DOHH2 (cell line): ENCODE measurements at regions not wholly inside any gene's neighbourhood (a gene's known extent, or its start where the extent isn't known, plus 50 kb on each side); places are given as distances from the start of the nearest gene placed in this dataset.

Experiments used
- H3F3A ChIP-seq: fragments of 200-600 bp; sonication (generic), shearing (Covaris generic); 2 replicates; pipeline ENCODE4 v1.6.0; 2016; ENCODE audit warnings: antibody characterized with exemption, mild to moderate bottlenecking; ENCODE audit not compliant: control insufficient read depth, insufficient read depth
- H3K27ac ChIP-seq: fragments of 200-600 bp; sonication (generic); 2 replicates; pipeline ENCODE4 v1.5.1; 2014; ENCODE audit warnings: low read depth, mild to moderate bottlenecking, low read length, moderate library complexity
- H3K27me3 ChIP-seq: fragments of 200-600 bp; sonication (generic); 2 replicates; pipeline ENCODE4 v1.6.1; 2014; ENCODE audit warnings: mild to moderate bottlenecking, low read length, mixed read lengths; ENCODE audit not compliant: control insufficient read depth
- H3K36me3 ChIP-seq: fragments of 200-600 bp; sonication (generic); 2 replicates; pipeline ENCODE4 v1.6.1; 2014; ENCODE audit warnings: mild to moderate bottlenecking, low read length, moderate library complexity, mixed read lengths; ENCODE audit not compliant: control insufficient read depth
- H3K4me1 ChIP-seq: fragments of 200-600 bp; sonication (generic); 2 replicates; pipeline ENCODE4 v1.6.1; 2014; ENCODE audit warnings: mild to moderate bottlenecking, low read length, mixed read lengths; ENCODE audit not compliant: control insufficient read depth
- H3K4me2 ChIP-seq: fragments of 200-600 bp; sonication (generic); 2 replicates; pipeline ENCODE4 v1.6.0; 2014; ENCODE audit warnings: mild to moderate bottlenecking, low read length, moderate library complexity
- H3K4me3 ChIP-seq: fragments of 200-600 bp; sonication (generic); 2 replicates; pipeline ENCODE4 v1.5.1; 2014; ENCODE audit warnings: mild to moderate bottlenecking, low read length, mixed read lengths
- H3K79me2 ChIP-seq: fragments of 200-600 bp; sonication (generic); 2 replicates; pipeline ENCODE4 v1.6.1; 2014; ENCODE audit warnings: mild to moderate bottlenecking, low read length, mixed read lengths; ENCODE audit not compliant: control insufficient read depth
- H3K9me2 ChIP-seq: fragments of 200-600 bp; sonication (generic); replicated peaks from 2 replicates; pipeline ENCODE4 v1.6.1; 2014; ENCODE audit warnings: mild to moderate bottlenecking, low read length, mixed read lengths; ENCODE audit not compliant: control insufficient read depth
- H3K9me3 ChIP-seq: fragments of 200-600 bp; sonication (generic); 2 replicates; pipeline ENCODE4 v1.6.1; 2014; ENCODE audit warnings: antibody characterized with exemption, low read length, mixed read lengths; ENCODE audit not compliant: control insufficient read depth, insufficient read depth
- H4K20me1 ChIP-seq: fragments of 200-600 bp; sonication (generic); 2 replicates; pipeline ENCODE4 v1.6.0; 2014; ENCODE audit warnings: low read depth, mild to moderate bottlenecking, antibody characterized with exemption, low read length, moderate library complexity; ENCODE audit not compliant: control insufficient read depth, insufficient read depth
- CTCF ChIP-seq: fragments of 200-600 bp; sonication (generic); IDR thresholded peaks from one replicate; pipeline ENCODE4 v1.5.1; 2014; ENCODE audit warnings: antibody characterized with exemption, mild to moderate bottlenecking, low read depth, low read length; ENCODE audit not compliant: poor library complexity, severe bottlenecking
- EZH2phosphoT487 ChIP-seq: fragments of 200-600 bp; sonication (generic); IDR thresholded peaks from 2 replicates; pipeline ENCODE4 v1.6.1; 2017; ENCODE audit warnings: borderline replicate concordance, mild to moderate bottlenecking, antibody characterized with exemption, low read length, moderate library complexity, mixed read lengths

DNA sequence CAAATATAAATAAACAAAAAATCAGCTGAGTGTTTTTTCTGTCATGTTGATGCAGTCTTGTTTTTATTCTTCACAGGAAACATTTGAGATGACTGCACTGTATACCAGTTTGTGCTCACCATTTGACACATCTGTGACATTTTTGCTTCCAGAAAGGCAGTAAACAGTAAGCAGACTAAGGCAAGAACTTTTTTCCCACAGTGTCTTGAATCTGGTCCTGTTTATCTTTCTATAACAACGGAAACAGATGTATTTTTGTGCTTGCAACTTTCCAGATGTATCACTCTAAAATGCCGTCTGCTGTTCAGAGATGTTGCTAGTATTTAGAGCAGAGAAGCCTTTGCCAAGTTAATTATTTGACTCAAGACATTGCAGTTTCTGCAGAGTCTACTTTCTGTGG, 105.5 kb downstream of the ZC3H11B start:
- no peaks in the 10 kb centered on the region for H3K4me1 ChIP-seq
- no peaks in the 10 kb centered on the region for H3K79me2 ChIP-seq
- H3K36me3 ChIP-seq, result no peaks in the 10 kb centered on the region
- H3F3A ChIP-seq, result no peaks in the 10 kb centered on the region
- no peaks in the 10 kb centered on the region for H4K20me1 ChIP-seq
- no peaks in the 10 kb centered on the region for H3K9me3 ChIP-seq
- no peak overlapping the region for H3K4me3 ChIP-seq
- no peak overlapping the region for H3K4me2 ChIP-seq
- H3K9me2 ChIP-seq, result no peaks in the 10 kb centered on the region
- TF ChIP-seq CTCF, result no peak
- no peak for TF ChIP-seq EZH2phosphoT487
- H3K27me3 ChIP-seq, result no peaks in the 10 kb centered on the region
- H3K27ac ChIP-seq, result no peak overlapping the region

GRCh38 chr1:219506936-219507335, 106.0 kb downstream of the ZC3H11B start:
- no peak overlapping the region for H3K4me3 ChIP-seq
- H4K20me1 ChIP-seq, result no peaks in the 10 kb centered on the region
- TF ChIP-seq EZH2phosphoT487 (no peak), CTCF (no peak)
- no peaks in the 10 kb centered on the region for H3F3A ChIP-seq
- H3K9me3 ChIP-seq, result no peaks in the 10 kb centered on the region
- H3K36me3 ChIP-seq, result no peaks in the 10 kb centered on the region
- H3K79me2 ChIP-seq, result no peaks in the 10 kb centered on the region
- H3K4me2 ChIP-seq, result no peak overlapping the region
- no peaks in the 10 kb centered on the region for H3K4me1 ChIP-seq
- H3K27me3 ChIP-seq, result no peaks in the 10 kb centered on the region
- H3K9me2 ChIP-seq, result no peaks in the 10 kb centered on the region
- H3K27ac ChIP-seq, result no peak overlapping the region

DNA sequence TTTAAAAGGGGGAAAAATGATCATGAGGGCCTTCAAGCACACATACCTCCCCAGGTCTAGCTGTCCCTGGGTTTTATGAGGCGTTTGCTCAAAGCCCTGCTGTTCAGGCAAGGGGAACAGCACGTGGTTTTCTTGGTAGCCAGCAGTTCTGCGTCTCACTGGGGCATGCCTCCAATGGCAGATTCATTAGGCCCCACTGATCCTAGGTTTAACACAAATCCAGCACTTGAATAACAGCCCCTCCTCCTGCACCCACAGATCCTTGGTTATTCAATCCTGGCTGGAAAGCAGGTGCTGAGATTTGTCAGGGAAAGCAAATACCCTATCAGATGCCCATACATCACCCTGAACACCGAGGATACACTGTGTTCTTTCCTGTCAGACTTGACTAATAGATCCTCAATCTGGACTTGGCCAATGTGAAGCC, 106.4 kb downstream of the ZC3H11B start:
- H4K20me1 ChIP-seq, result no peaks in the 10 kb centered on the region
- no peak overlapping the region for H3K4me3 ChIP-seq
- no peaks in the 10 kb centered on the region for H3K9me3 ChIP-seq
- H3K79me2 ChIP-seq, result no peaks in the 10 kb centered on the region
- H3K4me2 ChIP-seq, result no peak overlapping the region
- TF ChIP-seq EZH2phosphoT487 (no peak), CTCF (no peak)
- no peaks in the 10 kb centered on the region for H3K27me3 ChIP-seq
- H3K9me2 ChIP-seq, result no peaks in the 10 kb centered on the region
- no peaks in the 10 kb centered on the region for H3K36me3 ChIP-seq
- H3F3A ChIP-seq, result no peaks in the 10 kb centered on the region
- no peaks in the 10 kb centered on the region for H3K4me1 ChIP-seq
- H3K27ac ChIP-seq, result no peak overlapping the region

DNA sequence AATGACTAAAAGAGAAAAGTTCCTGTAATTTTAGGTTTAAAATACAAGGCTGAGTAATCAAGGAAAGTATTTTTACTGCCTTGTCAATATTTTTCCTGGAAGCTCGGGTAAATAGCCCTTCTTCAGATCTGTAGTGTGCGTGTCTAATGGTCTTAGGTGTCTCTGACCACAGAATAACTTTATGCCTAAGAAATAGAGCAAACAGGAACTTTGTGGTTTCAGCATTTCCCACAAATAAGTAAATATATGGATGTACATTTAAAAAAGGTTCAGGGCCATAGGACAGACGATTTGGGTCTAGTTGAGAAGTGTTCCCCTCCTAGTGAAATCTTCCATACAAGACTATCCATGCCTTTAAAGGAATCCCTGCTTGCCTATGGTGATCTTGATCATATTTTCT, 107.0 kb downstream of the ZC3H11B start:
- H3F3A ChIP-seq, result no peaks in the 10 kb centered on the region
- H3K4me3 ChIP-seq, result no peak overlapping the region
- no peak overlapping the region for H3K27ac ChIP-seq
- no peaks in the 10 kb centered on the region for H4K20me1 ChIP-seq
- H3K9me2 ChIP-seq, result no peaks in the 10 kb centered on the region
- no peak for TF ChIP-seq EZH2phosphoT487
- no peak for TF ChIP-seq CTCF
- no peaks in the 10 kb centered on the region for H3K79me2 ChIP-seq
- no peaks in the 10 kb centered on the region for H3K9me3 ChIP-seq
- no peaks in the 10 kb centered on the region for H3K36me3 ChIP-seq
- H3K4me2 ChIP-seq, result no peak overlapping the region
- no peaks in the 10 kb centered on the region for H3K4me1 ChIP-seq
- H3K27me3 ChIP-seq, result no peaks in the 10 kb centered on the region
